Effector CD8-positive, alpha-beta T cell (primary cell): ENCODE measurements at regions not wholly inside any gene's neighbourhood (a gene's known extent, or its start where the extent isn't known, plus 50 kb on each side); places are given as distances from the start of the nearest gene placed in this dataset.

ENCODE experiments used
- DNase-seq: peaks from one replicate; lab custom pipeline; 2025; lab: John Stamatoyannopoulos, UW

DNA sequence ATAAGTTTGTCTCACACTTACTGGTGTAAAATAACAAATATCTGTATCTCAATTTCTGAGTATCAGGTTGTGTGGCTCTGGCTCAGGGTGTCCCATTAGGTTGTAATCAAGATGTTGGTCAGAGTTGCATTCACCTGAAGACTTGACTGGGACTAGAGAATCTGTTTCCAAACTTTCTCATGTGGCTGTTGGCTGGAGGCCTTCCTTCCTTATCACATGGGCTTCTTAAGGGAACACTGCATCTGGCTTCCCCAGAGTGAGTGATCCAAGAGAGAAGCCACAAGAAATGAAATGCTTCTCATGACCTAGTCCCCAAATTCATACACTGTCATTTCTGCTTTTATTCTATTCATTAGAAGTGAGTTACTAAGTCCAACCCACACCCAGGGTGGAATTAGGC, 568.4 kb upstream of the CAMK1G start:
- no peak for DNase-seq

DNA sequence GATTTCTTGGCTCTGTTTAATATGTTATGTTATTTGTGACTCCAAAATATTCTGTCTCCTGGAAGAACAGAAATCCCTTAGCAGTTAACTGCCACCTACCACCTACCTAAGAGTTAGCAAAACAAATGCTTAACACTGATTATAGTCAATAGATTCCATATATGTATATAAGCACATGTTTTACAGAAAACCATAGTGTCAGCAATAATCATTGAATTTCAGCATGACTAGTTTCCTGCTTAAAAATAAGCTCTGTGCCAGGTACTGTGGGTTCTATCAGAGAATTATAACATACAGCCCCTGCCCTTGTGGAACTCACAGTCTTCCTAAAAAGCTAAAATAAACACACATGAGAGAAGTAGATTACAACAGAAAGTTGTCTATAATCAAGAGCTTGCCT, 561.9 kb upstream of the CAMK1G start:
- no peak for DNase-seq

DNA sequence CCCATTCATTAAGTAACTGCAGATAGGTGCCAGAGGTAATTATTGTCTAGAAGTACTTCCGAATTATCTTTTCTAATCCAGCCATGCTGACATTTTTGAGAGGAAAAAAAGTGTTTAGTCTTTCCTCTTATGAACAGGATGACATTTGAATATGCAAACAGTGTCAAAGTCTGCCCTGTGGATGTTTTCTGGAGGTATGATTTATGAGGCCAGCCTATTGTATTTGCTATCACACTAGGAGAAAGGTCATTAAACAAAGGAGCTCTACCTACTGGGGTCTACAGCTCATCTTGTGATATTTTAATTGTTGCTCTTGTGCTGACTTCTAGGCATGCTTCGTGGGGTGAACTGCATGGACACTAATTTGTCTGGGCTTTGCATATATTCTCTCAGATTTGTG, 559.7 kb upstream of the CAMK1G start:
- DNase-seq = no peak

DNA sequence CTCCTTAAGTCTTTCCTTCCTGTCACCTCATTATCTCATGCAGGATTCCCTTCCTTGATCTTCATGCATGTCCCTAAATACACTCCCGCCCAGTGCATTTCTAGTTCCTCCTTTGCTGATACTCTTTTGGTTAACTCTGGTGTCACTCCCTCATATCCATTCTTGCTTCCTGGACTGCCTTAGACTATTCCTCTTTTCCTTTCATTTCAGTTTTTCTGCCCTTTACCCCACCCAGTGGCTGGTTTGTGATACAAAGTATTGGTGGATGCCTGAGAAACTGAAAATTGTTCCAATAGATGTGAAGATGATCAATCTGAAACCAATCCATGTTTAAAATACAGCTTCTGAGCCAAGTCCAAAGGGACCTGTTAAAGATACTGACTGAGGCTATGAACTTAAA, 553.8 kb upstream of the CAMK1G start:
- no peak for DNase-seq

DNA sequence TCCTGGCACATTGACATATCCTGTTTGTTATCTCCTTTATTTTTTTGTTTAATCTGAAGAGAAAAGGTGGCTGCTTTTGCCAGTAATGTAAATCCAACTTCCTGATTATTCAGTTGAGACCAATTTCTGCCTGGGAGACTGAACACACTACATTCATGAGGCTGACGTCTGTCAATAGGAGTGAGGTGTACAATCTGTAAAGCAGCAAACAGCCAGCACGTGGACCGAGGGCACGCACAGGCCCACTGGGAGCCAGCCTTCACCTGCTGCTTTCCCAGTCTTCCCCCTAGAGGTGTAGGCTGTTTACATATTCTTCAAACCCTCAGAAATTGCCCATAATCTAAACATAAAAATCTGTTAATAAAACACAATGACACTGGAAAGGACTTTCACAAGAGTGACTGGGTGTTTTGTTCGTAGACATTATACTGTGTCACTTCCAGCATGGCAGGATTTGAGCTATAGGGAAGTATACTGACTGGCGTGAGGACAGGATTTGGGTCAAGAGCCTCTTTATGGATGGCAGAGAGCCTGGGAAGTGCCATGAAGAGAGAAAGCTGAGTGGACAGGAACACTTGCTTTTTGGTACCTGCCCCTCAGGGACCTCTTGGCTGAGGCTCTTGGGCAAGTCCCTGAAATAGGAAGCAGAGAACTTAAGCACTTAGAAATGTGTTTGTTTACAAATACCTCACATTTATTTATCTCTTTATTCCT, 552.9 kb upstream of the CAMK1G start:
- no peak for DNase-seq

DNA sequence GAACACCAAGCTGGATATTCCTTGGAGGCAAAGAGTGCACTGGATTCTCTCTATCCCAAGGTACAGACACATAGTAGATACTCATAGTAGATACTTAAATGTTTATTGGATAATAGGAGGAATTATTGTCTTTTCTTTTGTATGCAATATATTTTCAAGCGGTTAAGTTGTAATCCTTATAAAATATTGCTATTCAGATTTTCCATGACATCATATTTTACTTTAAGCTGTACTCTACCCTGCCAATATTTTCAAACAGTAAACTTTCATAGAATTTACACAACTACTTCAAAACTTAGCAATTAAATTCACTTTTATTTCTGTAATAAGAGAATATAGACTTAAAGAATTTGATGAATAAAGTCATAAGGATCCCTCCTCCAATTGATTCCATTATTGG, 546.5 kb upstream of the CAMK1G start:
- no peak for DNase-seq

DNA sequence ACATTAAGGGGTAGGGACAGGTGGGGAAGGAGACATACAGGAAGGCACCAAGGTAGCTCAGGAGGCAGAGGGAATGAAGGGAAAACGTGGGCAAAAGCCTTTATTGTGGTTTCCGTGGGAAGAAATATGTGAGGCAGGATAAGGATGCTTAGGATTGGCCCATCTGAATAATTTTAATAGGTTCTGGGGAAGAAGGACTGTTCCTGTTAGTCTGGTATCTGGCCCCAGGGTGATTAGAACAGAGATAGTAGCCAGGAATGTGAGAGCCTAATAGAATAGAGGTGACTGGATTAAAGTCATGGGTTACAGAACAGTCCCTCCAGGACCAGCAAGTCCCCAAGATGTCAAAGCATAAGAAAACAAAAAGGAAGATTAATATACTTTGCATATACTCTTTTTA, 545.2 kb upstream of the CAMK1G start:
- no peak for DNase-seq

DNA sequence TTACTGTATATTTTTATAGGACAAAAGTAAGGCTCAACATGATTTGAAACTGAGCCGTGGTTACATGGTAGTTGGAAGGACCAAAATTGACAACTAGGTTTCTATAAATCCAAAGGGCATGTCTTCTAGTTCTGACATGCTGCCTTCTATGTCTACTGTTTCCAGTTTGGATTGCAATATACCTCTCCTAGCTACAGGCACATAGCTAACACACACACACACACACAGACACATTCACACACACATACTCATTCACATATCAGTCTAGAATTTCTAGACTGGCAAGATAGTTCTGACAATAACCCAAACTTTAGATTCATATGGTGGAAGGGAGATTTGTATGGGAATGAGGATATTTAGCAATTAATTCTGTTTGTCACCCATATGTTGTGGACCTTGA, 544.8 kb upstream of the CAMK1G start:
- DNase-seq = no peak

DNA sequence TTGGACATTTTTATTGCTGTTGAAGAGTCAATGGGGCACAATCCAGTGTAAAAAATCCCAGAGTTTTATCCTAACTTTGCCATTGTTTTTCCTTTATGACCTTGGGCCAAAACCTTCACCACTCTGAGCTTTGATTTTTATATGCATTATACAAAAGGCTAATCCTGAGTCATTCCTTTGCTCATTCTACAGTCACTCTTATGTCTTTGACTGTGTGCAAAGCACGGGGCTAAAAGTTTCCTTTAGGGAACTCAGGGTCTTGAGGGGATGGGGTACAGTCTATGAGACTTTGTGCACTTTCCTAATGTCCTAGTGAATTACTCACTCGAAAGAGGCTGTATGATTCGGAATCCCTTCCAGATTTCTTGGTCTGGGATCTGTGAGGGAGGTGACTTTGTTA, 543.2 kb upstream of the CAMK1G start:
- no peak for DNase-seq

DNA sequence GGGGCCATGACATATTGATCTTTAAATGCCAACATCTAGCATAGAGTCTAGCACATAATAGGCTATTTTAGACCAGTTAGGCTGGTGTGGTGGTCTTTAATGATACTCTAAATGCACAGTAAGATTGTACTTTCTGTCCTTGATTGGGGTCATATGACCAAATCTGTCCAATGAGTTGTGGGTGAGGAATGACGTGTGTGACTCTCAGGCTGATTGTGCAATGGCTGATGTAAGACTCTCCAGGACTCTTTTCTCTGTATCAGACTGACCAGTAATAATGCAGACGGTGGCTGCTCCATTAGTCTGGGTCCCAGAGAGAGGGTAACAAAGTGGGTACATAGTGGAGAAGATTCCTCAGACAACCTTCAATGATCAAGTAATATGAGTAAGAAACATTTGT, 541.6 kb upstream of the CAMK1G start:
- DNase-seq = no peak

DNA sequence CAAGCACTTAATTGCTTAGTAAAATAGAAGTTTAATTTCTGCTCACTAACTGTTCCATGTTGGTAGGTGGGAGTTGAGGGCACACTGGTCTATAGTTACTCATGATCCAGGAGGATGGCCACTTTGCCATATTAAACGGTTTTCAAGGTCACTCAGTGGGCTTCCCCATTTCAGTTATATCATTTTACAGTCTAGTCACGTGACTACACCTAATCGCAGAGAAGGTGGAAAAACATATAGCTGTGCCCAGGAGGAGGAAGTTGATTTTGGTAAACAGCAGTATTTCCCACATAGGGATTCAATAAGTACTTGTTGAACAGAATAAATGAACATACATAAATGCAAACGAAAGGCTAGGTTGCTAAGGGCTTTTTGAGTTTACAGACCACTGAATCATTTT, 541.1 kb upstream of the CAMK1G start:
- no peak for DNase-seq

DNA sequence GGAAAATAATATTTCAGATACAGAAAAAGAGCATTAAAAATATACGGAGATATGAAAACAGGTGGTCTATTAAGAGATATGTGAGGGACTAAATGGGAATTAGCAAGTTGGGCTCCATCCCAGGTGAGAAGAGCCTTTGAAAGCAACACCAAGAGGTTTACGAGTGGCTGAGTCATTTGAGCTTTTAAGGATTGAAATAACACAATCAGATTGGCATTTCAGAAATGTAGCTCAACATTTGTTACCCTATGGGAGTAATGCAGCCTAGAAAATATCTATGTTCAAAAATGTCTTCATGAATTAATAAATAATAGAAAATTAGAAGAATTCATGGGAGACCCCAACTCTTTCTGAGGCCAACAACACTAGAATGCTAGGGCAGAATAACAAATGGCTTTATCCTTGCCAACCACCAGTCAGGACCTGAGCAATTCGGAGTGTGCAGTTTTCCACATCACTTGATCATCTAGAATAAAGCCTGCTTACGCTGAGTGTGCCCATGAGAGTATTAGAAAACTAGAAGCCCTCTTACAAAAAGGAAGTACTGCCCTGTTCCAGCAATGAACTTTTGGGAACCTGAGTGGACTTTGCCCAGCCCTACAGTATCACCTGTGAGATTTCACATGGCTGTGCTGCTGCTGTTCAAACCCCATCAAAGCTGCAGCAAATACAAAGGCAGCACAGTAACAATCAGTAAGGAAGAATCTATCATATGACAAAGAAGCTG, 538.0 kb upstream of the CAMK1G start:
- no peak for DNase-seq

DNA sequence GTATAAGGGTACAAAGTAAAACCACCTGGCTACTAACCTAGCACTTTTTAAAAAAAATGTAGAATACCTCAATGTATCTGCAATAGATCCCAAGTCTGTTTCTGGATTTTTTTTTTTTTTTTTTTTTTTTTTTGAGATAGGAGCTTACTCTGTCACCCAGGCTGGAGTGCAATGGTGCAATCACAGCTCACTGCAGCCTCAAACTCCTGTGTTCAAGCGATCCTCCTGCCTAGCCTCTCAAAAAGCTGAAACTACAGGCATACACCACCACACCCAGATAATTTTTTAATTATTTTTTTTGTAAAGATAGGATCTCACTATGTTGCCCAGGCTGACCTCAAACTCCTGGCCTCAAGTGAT, 537.5 kb upstream of the CAMK1G start:
- no peak for DNase-seq

DNA sequence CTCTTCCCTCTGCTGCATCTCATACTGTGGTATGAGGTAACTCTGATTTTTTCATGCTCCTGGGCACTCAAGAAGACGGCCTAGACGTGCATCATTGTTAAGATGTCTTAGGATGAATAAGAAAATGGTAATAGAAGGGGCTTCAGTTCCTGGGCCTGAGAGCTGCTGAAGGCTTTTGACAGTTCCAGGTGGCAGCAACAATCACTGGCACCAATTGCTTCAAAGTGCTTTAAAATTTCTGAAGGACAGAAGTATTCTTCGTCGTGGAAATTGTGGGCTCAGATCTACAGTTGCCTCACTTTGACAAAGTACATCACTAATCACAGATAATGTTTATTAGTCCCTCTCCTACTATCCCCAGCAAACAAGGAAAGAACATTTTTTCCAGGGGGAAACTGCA, 536.6 kb upstream of the CAMK1G start:
- no peak for DNase-seq

DNA sequence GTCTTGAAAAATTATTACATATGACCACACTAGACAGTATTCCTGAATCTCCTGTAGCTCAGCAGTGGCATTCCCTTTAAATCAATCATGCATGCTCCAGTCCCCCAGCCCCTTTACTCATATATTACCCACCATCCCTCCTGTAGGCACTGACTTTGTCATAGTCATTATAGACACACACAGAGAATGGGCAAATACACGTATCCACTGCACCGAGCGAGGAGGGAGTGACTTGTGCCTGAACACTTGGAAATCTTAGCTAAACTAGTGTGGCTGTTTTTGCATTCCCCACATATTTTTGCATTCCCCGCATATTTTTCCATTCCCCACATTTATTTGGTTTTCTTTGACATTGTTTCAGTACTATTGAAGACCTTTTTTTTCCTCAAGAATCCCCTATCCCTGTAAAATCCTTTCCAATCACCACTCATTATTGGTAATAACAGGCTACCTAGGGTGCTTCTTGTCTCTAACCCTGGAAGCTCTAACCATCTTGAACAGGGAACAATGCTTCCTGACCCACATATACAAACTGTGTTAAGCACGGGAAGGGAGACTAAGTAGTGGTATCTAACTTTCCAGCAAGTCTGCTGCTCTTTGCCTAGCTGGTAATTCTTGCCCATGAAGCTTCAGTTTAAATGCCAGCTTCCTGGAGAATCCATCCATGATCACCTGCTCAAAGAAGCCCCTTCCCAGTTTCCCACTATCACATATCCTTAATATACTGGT, 534.4 kb upstream of the CAMK1G start:
- DNase-seq = no peak

DNA sequence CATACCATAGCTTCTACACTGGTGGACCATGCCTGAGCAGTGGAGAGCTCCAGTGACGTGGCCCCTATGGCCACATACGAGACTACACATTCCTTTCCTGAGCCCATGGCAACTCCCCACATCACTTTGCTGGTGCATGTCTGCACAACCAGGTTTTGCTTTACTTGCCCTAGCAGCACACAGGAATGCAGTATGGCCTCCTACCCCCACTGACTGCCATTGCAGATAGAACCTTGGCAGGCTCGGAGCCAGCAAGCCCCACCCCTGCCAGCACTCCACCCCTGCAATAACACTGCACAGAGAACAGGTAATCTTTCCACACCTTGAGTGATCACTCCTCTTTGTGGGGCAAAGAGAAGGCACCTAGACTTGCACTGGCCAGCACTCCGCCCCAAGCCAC, 531.9 kb upstream of the CAMK1G start:
- no peak for DNase-seq

DNA sequence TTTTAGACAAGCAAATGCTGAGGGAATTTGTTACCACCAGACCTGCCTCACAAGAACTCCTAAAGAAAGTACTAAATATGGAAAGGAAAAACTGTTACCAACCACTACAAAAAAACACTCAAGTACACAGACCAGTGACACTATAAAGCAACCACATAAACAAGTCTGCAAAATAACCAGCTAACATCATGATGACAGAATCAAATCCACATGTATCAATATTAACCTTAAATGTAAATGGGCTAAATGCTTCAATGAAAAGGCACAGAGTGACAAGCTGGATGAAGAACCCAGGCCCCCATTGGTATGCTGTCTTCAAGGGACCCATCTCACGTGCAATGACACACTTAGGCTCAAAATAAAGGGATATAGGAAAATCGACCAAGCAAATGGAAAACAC, 529.9 kb upstream of the CAMK1G start:
- DNase-seq = no peak

DNA sequence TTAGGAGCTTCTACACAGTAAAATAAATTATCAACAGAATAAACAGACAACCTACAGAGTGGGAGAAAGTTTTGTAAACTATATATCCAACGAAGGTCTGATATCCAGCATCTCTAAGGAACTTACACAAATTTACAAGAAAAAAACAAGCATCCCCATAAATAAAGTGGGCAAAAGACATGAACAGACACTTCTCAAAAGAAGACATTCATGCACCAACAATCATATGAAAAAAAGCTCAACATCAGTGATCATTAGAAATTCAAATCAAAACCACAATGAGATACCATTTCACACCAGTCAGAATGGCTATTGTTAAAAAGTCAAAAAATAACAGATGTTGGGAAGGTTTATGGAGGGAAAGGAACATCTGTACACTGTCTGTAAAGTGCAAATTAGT, 526.4 kb upstream of the CAMK1G start:
- no peak for DNase-seq

DNA sequence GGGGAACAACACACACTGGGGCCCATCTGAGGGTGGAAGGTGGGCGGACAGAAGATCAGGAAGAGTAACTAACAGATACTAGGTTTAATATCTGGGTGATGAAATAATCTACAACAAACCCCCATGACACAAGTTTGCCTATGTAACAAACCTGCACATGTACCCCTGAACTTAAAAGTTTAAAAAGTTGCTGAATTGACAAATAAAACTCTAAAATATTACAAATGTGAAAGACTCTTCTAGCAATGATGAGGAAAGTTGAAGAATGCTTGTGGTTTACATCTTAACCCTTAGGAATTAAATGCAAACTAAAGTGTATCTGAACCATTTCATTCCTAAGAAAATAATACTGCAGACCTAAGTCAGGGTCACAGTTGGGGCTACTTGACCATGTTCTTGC, 525.6 kb upstream of the CAMK1G start:
- no peak for DNase-seq

DNA sequence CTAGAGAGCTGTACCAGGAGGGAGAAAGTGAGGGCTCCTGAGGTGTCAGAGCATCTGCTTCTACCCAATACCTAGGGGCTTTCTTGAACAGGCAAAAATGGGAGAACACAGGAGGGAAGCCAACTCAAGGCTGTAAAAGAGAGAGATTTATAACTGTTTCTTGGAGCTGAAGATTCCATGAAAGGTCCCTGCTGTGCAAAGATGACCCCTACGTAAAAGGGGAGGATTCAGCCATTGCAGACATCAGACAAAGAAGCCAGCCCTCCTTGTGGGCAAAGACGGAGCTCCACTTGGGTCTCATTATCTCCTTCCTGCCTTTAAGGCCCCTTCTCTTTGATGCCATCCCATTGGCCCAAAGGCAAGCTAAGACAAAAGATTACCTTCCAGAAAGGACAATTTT, 524.1 kb upstream of the CAMK1G start:
- DNase-seq = no peak

DNA sequence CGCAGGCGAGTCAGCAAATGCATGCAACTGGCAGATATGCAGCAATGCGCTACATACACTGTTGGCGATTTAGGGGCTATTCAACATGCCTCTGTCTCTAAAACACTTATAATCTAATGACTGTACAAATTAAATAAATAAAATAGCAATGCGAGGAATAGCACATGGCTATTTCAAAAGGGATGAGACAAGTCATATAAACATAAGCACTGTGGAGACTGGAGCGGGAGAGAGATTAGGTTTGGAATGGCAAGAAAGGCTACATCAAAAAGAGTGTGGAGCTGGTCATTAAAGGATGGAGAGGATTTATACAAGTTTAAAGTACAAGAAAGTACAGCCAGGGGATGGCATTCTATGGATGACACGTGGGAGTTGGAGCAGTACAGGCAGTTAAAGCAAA, 523.5 kb upstream of the CAMK1G start:
- DNase-seq = no peak

DNA sequence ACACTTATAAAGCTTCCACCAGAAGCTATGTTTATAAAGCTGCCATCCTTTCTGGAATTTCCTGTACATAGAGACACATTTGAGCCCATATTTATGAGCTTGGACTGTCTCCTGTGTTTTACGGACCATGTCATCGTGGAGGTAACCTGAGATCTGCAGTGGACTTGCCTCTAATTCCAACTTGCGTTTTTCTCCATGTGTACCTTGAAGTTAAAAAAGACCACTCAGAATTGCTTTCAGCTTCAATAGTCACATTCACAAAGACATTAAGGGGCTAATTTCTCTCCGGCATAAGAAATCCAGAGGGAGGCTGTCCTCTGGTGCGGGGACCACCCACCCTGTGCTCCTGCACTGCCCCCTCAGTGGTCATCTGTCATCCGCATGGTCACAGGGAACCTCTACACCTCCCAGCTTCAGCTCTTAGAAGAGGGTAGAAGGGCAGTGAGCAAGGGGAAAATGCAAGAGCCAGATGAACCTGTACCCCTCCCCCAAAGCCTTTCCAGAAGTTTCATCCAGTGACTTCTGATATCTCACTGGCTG, 521.4 kb upstream of the CAMK1G start:
- DNase-seq = no peak

DNA sequence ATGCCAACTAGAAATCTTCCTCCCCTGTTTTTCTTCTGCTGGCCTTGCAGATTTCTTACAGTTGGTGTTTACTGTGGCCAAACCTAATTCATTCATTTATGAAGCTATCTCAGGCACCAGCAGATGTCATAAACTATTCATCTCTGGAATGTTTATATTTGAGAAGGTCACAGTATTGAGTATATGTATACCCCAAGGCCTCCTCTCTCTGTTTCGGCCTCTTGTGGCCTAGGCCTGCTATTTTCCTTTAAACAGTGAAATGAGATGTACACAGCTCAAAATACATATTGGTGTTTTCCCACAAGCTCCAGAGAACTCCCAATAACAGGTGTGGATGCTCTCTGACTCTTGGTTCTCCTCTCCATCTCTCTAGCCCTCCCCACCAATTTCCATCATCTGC, 520.7 kb upstream of the CAMK1G start:
- no peak for DNase-seq
